ENCODE measurements at regions not wholly inside any gene's neighbourhood (a gene's known extent, or its start where the extent isn't known, plus 50 kb on each side); places are given as distances from the start of the nearest gene placed in this dataset.

GRCh38 chr4:134018846-134019245 is 182.7 kb downstream of the PABPC4L start:
- no peak overlapping the region for H3K4me3 ChIP-seq (ENCODE audit: low read length)
- H3K27ac ChIP-seq (ENCODE audit: low read length): no peak overlapping the region
- no peak overlapping the region for H3K9ac ChIP-seq (ENCODE audit: low read length)
- H3K27me3 ChIP-seq (ENCODE audit: control insufficient read depth, insufficient read depth, low read length): no peaks in the 10 kb centered on the region
- no peaks in the 10 kb centered on the region for H3K36me3 ChIP-seq (ENCODE audit: control insufficient read depth, low read depth, low read length)
- peaks cover 12% of the 10 kb centered on the region for H3K4me1 ChIP-seq (ENCODE audit: control insufficient read depth, low read depth, low read length)
- no peaks in the 10 kb centered on the region for H3K9me3 ChIP-seq (ENCODE audit: control insufficient read depth, low read depth, low read length)

DNA sequence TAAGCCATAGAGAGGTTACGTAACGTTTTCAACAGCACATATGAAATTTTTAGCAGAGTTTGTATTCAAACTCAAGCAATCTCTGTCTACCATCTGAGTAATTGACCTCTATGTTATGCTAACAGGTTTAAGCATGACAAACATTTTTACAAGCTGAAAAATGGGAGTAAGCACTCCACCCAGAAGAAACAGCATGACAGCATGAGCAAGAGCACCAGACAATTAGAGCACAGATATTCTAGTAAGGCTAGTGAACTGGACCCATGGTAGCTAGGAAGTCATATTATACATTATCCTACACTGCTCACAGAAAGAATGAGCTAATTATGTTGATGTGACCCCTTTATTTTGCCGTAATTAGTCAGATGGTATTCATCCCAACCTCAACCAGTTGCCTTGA is 200.5 kb downstream of the PABPC4L start:
- Histone ChIP-seq H3K9ac (ENCODE audit: low read length) (no peak overlapping the region), H3K4me3 (ENCODE audit: low read length) (no peak overlapping the region), H3K27ac (ENCODE audit: low read length) (no peak overlapping the region), H3K9me3 (ENCODE audit: control insufficient read depth, low read depth, low read length) (no peaks in the 10 kb centered on the region), H3K4me1 (ENCODE audit: control insufficient read depth, low read depth, low read length) (peaks cover 14% of the 10 kb centered on the region), H3K36me3 (ENCODE audit: control insufficient read depth, low read depth, low read length) (no peaks in the 10 kb centered on the region), H3K27me3 (ENCODE audit: control insufficient read depth, insufficient read depth, low read length) (peaks cover 10% of the 10 kb centered on the region)

GRCh38 chr4:133997436-133997835 is 204.2 kb downstream of the PABPC4L start:
- Histone ChIP-seq H3K27ac (ENCODE audit: low read length) (no peak overlapping the region), H3K36me3 (ENCODE audit: control insufficient read depth, low read depth, low read length) (no peaks in the 10 kb centered on the region), H3K9ac (ENCODE audit: low read length) (no peak overlapping the region)

GRCh38 chr4:133996431-133997121 is 205.0 kb downstream of the PABPC4L start:
- H3K4me3 ChIP-seq (ENCODE audit: low read length): no peak overlapping the region
- no peak overlapping the region for H3K9ac ChIP-seq (ENCODE audit: low read length)
- H3K27me3 ChIP-seq (ENCODE audit: control insufficient read depth, insufficient read depth, low read length): peaks cover 32% of the 10 kb centered on the region
- no peaks in the 10 kb centered on the region for H3K36me3 ChIP-seq (ENCODE audit: control insufficient read depth, low read depth, low read length)
- H3K4me1 ChIP-seq (ENCODE audit: control insufficient read depth, low read depth, low read length): peaks cover 14% of the 10 kb centered on the region
- no peak overlapping the region for H3K27ac ChIP-seq (ENCODE audit: low read length)
- no peaks in the 10 kb centered on the region for H3K9me3 ChIP-seq (ENCODE audit: control insufficient read depth, low read depth, low read length)

More at GRCh38 chr4:133997436-133997835, 204.2 kb downstream of the PABPC4L start:
- H3K4me1 ChIP-seq (ENCODE audit: control insufficient read depth, low read depth, low read length): peaks cover 14% of the 10 kb centered on the region
- H3K27me3 ChIP-seq (ENCODE audit: control insufficient read depth, insufficient read depth, low read length): peaks cover 32% of the 10 kb centered on the region
- H3K4me3 ChIP-seq (ENCODE audit: low read length): no peak overlapping the region
- no peaks in the 10 kb centered on the region for H3K9me3 ChIP-seq (ENCODE audit: control insufficient read depth, low read depth, low read length)

GRCh38 chr4:133995243-133995960 is 206.2 kb downstream of the PABPC4L start:
- Histone ChIP-seq H3K4me3 (ENCODE audit: low read length) (no peak overlapping the region), H3K27ac (ENCODE audit: low read length) (no peak overlapping the region), H3K27me3 (ENCODE audit: control insufficient read depth, insufficient read depth, low read length) (peaks cover 32% of the 10 kb centered on the region), H3K9ac (ENCODE audit: low read length) (no peak overlapping the region), H3K4me1 (ENCODE audit: control insufficient read depth, low read depth, low read length) (peaks cover 14% of the 10 kb centered on the region), H3K36me3 (ENCODE audit: control insufficient read depth, low read depth, low read length) (no peaks in the 10 kb centered on the region), H3K9me3 (ENCODE audit: control insufficient read depth, low read depth, low read length) (no peaks in the 10 kb centered on the region)

GRCh38 chr4:133982533-133983224 is 218.9 kb downstream of the PABPC4L start:
- H3K36me3 ChIP-seq (ENCODE audit: control insufficient read depth, low read depth, low read length): no peaks in the 10 kb centered on the region
- H3K27ac ChIP-seq (ENCODE audit: low read length): no peak overlapping the region

DNA sequence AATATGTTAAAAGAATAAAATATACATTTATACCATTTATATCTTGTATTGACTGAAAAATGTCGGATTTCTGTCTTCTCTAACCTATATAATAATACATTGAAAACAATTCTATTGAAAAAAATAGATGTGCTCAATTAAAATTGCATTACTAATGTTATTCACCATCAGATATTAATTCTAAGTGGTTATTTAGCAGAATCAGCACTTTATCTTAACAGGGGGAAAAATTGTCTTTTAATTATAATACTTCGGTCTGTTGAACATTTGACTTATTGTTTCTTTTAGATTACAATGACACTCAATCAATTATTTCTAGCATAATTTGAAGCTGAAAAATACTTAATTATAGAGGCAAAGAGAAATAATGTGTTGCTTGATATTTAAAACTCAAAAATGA is 220.3 kb downstream of the PABPC4L start:
- H3K4me3 ChIP-seq (ENCODE audit: low read length): no peak overlapping the region
- no peaks in the 10 kb centered on the region for H3K27me3 ChIP-seq (ENCODE audit: control insufficient read depth, insufficient read depth, low read length)
- H3K9me3 ChIP-seq (ENCODE audit: control insufficient read depth, low read depth, low read length): no peaks in the 10 kb centered on the region
- H3K4me1 ChIP-seq (ENCODE audit: control insufficient read depth, low read depth, low read length): no peaks in the 10 kb centered on the region
- H3K27ac ChIP-seq (ENCODE audit: low read length): no peak overlapping the region
- no peaks in the 10 kb centered on the region for H3K36me3 ChIP-seq (ENCODE audit: control insufficient read depth, low read depth, low read length)
- no peak overlapping the region for H3K9ac ChIP-seq (ENCODE audit: low read length)

More at GRCh38 chr4:133982533-133983224, 218.9 kb downstream of the PABPC4L start:
- no peaks in the 10 kb centered on the region for H3K27me3 ChIP-seq (ENCODE audit: control insufficient read depth, insufficient read depth, low read length)
- H3K9ac ChIP-seq (ENCODE audit: low read length): no peak overlapping the region
- H3K4me3 ChIP-seq (ENCODE audit: low read length): no peak overlapping the region
- no peaks in the 10 kb centered on the region for H3K9me3 ChIP-seq (ENCODE audit: control insufficient read depth, low read depth, low read length)
- no peaks in the 10 kb centered on the region for H3K4me1 ChIP-seq (ENCODE audit: control insufficient read depth, low read depth, low read length)

- H3K27me3 ChIP-seq (ENCODE audit: control insufficient read depth, insufficient read depth, low read length): no peaks in the 10 kb centered on the region
- H3K27ac ChIP-seq (ENCODE audit: low read length): no peak overlapping the region
- H3K4me1 ChIP-seq (ENCODE audit: control insufficient read depth, low read depth, low read length): no peaks in the 10 kb centered on the region
- H3K4me3 ChIP-seq (ENCODE audit: low read length): no peak overlapping the region
- no peaks in the 10 kb centered on the region for H3K36me3 ChIP-seq (ENCODE audit: control insufficient read depth, low read depth, low read length)
- H3K9ac ChIP-seq (ENCODE audit: low read length): no peak overlapping the region
- H3K9me3 ChIP-seq (ENCODE audit: control insufficient read depth, low read depth, low read length): no peaks in the 10 kb centered on the region
Measured at GRCh38 chr4:133972586-133972985, 229.0 kb downstream of the PABPC4L start.

DNA sequence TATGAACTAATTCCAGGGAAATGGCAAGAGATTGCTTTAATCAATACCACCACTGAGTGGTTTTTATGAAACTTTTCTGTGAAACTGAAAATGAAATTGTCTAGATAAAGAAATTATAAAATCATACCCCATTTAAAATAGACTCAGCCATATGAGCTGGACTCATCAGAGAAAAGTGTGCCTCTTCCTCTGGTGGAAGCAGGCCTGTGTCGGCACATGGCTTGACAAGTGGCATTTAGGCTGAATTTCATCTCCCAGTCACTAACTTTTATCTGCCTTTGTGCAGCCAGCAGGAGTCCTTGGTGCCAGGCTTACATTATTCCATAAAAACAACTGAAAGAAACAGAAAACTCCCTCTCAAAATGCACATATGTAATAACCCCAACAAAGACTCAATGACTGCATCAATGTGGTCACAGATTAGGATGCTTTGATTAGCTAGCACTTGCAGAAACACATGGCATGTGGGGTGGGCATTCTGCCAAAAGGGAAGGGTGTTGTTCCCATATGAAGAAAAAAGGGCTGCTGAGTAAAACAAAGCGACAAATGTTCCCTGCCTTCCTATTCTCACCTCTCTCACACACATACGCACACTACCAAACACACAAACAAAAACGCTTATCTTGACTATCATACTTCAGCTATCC is 232.3 kb downstream of the PABPC4L start:
- H3K36me3 ChIP-seq (ENCODE audit: control insufficient read depth, low read depth, low read length): no peaks in the 10 kb centered on the region
- H3K27me3 ChIP-seq (ENCODE audit: control insufficient read depth, insufficient read depth, low read length): no peaks in the 10 kb centered on the region
- H3K9ac ChIP-seq (ENCODE audit: low read length): no peak overlapping the region
- no peak overlapping the region for H3K27ac ChIP-seq (ENCODE audit: low read length)
- no peaks in the 10 kb centered on the region for H3K9me3 ChIP-seq (ENCODE audit: control insufficient read depth, low read depth, low read length)
- no peaks in the 10 kb centered on the region for H3K4me1 ChIP-seq (ENCODE audit: control insufficient read depth, low read depth, low read length)
- no peak overlapping the region for H3K4me3 ChIP-seq (ENCODE audit: low read length)

- H3K4me3 ChIP-seq (ENCODE audit: low read length): no peak overlapping the region
- no peaks in the 10 kb centered on the region for H3K4me1 ChIP-seq (ENCODE audit: control insufficient read depth, low read depth, low read length)
- H3K9ac ChIP-seq (ENCODE audit: low read length): no peak overlapping the region
Measured at GRCh38 chr4:133968174-133968573, 233.4 kb downstream of the PABPC4L start.

GRCh38 chr4:133960975-133961374 is 240.6 kb downstream of the PABPC4L start:
- H3K27me3 ChIP-seq (ENCODE audit: control insufficient read depth, insufficient read depth, low read length): no peaks in the 10 kb centered on the region
- H3K4me3 ChIP-seq (ENCODE audit: low read length): no peak overlapping the region
- H3K36me3 ChIP-seq (ENCODE audit: control insufficient read depth, low read depth, low read length): no peaks in the 10 kb centered on the region
- no peak overlapping the region for H3K27ac ChIP-seq (ENCODE audit: low read length)
- H3K9me3 ChIP-seq (ENCODE audit: control insufficient read depth, low read depth, low read length): no peaks in the 10 kb centered on the region
- H3K4me1 ChIP-seq (ENCODE audit: control insufficient read depth, low read depth, low read length): no peaks in the 10 kb centered on the region
- no peak overlapping the region for H3K9ac ChIP-seq (ENCODE audit: low read length)

More at GRCh38 chr4:133968174-133968573, 233.4 kb downstream of the PABPC4L start:
- H3K36me3 ChIP-seq (ENCODE audit: control insufficient read depth, low read depth, low read length): no peaks in the 10 kb centered on the region
- no peaks in the 10 kb centered on the region for H3K9me3 ChIP-seq (ENCODE audit: control insufficient read depth, low read depth, low read length)
- H3K27ac ChIP-seq (ENCODE audit: low read length): no peak overlapping the region
- H3K27me3 ChIP-seq (ENCODE audit: control insufficient read depth, insufficient read depth, low read length): no peaks in the 10 kb centered on the region

Data from iPS-18a (cell line).